Parathyroid adenoma (tissue), 2 donors: ENCODE measurements at regions not wholly inside any gene's neighbourhood (a gene's known extent, or its start where the extent isn't known, plus 50 kb on each side); places are given as distances from the start of the nearest gene placed in this dataset.

Experiments
- H2AFZ ChIP-seq: fragments of 300-600 bp; sonication (generic); one replicate; pipeline ENCODE4 v1.7.0; 2017; ENCODE audit warnings: antibody characterized with exemption, mild to moderate bottlenecking
- H3K27ac ChIP-seq: fragments of 300-600 bp; sonication (generic); one replicate; pipeline ENCODE4 v1.7.0; 2017
- H3K27me3 ChIP-seq: fragments of 300-600 bp; sonication (generic); one replicate; pipeline ENCODE4 v1.7.0; 2017; ENCODE audit warnings: low read length; ENCODE audit not compliant: control insufficient read depth, insufficient read depth
- H3K36me3 ChIP-seq: fragments of 300-600 bp; sonication (generic); one replicate; pipeline ENCODE4 v1.7.0; 2017; ENCODE audit warnings: low read length; ENCODE audit not compliant: control insufficient read depth, insufficient read depth
- H3K4me1 ChIP-seq: fragments of 300-600 bp; sonication (generic); one replicate; pipeline ENCODE4 v1.7.0; 2017; ENCODE audit warnings: control low read depth
- H3K4me2 ChIP-seq: fragments of 300-600 bp; sonication (generic); one replicate; pipeline ENCODE4 v1.7.0; 2017; ENCODE audit warnings: low read length
- H3K4me3 ChIP-seq: fragments of 300-600 bp; sonication (generic); one replicate; pipeline ENCODE4 v1.7.0; 2017; ENCODE audit warnings: low read depth, low read length
- H3K79me2 ChIP-seq: fragments of 300-600 bp; sonication (generic); one replicate; pipeline ENCODE4 v1.7.0; 2017; ENCODE audit warnings: control low read depth
- H3K9ac ChIP-seq: fragments of 300-600 bp; sonication (generic); one replicate; pipeline ENCODE4 v1.7.0; 2017; ENCODE audit warnings: mild to moderate bottlenecking
- H3K9me3 ChIP-seq: fragments of 300-600 bp; sonication (generic); one replicate; pipeline ENCODE4 v1.7.0; 2017; ENCODE audit warnings: low read length; ENCODE audit not compliant: control insufficient read depth
- TF ChIP-seq, protein P1 (sequence below): fragments of 300-600 bp; sonication (generic); IDR thresholded peaks from one replicate; pipeline ENCODE4 v1.7.0; 2017; ENCODE audit warnings: antibody characterized with exemption, mild to moderate bottlenecking
- donor health status: primary hyperparathyroidism.

DNA sequence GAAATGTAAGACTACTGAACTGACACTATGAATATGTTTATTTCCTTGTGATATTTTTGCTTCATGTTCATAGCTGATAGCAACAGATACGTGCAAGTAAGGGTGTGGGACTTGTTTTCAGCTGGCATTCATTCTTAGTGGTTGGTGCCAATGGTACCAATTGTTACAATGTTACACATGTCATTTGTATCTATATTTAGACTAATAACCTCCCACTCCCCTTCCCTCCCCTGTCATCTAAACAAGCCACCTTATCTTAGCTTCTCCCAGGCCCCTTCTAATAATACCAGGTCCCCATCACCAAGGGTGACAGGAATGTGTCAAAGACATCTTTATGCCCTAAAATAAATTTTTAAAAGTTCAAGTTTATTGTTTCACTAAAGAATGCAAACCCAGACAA, 294.7 kb upstream of the FAM98A start:
- Histone ChIP-seq H3K4me3 (no peak overlapping the region), H3K36me3 (no peaks in the 10 kb centered on the region), H3K4me1 (no peaks in the 10 kb centered on the region), H3K9me3 (no peaks in the 10 kb centered on the region), H3K4me2 (no peak overlapping the region), H2AFZ (no peak overlapping the region), H3K9ac (no peak overlapping the region), H3K27ac (no peak overlapping the region), H3K27me3 (no peaks in the 10 kb centered on the region), H3K79me2 (no peaks in the 10 kb centered on the region)
- TF ChIP-seq, protein P1, sequence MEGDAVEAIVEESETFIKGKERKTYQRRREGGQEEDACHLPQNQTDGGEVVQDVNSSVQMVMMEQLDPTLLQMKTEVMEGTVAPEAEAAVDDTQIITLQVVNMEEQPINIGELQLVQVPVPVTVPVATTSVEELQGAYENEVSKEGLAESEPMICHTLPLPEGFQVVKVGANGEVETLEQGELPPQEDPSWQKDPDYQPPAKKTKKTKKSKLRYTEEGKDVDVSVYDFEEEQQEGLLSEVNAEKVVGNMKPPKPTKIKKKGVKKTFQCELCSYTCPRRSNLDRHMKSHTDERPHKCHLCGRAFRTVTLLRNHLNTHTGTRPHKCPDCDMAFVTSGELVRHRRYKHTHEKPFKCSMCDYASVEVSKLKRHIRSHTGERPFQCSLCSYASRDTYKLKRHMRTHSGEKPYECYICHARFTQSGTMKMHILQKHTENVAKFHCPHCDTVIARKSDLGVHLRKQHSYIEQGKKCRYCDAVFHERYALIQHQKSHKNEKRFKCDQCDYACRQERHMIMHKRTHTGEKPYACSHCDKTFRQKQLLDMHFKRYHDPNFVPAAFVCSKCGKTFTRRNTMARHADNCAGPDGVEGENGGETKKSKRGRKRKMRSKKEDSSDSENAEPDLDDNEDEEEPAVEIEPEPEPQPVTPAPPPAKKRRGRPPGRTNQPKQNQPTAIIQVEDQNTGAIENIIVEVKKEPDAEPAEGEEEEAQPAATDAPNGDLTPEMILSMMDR, result no peak

- H3K9me3 ChIP-seq, result no peaks in the 10 kb centered on the region
- H2AFZ ChIP-seq, result no peak overlapping the region
- H3K27me3 ChIP-seq, result no peaks in the 10 kb centered on the region
- no peaks in the 10 kb centered on the region for H3K4me1 ChIP-seq
- H3K27ac ChIP-seq, result no peak overlapping the region
- TF ChIP-seq, protein P1, result no peak
- H3K4me3 ChIP-seq, result no peak overlapping the region
- H3K9ac ChIP-seq, result no peak overlapping the region
- H3K79me2 ChIP-seq, result no peaks in the 10 kb centered on the region
- H3K4me2 ChIP-seq, result no peak overlapping the region
- no peaks in the 10 kb centered on the region for H3K36me3 ChIP-seq
These were observed 292.5 kb upstream of the FAM98A start for GRCh38 chr2:33891616-33892015.

DNA sequence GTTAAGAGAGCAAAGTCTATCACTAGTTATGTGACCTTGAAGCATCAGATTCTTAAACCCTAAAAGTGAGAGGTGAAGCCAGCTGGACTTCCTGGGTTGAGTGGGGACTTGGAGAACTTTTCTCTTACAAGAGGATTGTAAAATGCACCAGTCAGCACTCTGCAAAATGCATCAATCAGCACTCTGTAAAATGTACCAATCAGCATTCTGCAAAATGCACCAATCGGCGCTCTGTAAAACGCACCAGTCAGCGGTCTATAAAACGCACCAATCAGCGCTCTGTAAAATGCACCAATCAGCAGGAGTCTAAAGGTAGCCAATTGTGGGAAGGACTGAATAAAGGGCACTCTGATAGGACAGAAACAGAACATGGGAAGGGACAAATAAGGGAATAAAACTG, 291.6 kb upstream of the FAM98A start:
- H3K4me1 ChIP-seq, result no peaks in the 10 kb centered on the region
- no peak overlapping the region for H3K27ac ChIP-seq
- H3K79me2 ChIP-seq, result no peaks in the 10 kb centered on the region
- no peaks in the 10 kb centered on the region for H3K27me3 ChIP-seq
- no peaks in the 10 kb centered on the region for H3K9me3 ChIP-seq
- H3K36me3 ChIP-seq, result no peaks in the 10 kb centered on the region
- H3K9ac ChIP-seq, result no peak overlapping the region
- H3K4me3 ChIP-seq, result no peak overlapping the region
- TF ChIP-seq, protein P1, result no peak
- no peak overlapping the region for H2AFZ ChIP-seq
- H3K4me2 ChIP-seq, result no peak overlapping the region

GRCh38 chr2:33877348-33878016, 278.4 kb upstream of the FAM98A start:
- Histone ChIP-seq H3K9me3 (no peaks in the 10 kb centered on the region), H3K27me3 (no peaks in the 10 kb centered on the region), H3K9ac (no peak overlapping the region), H3K27ac (peak overlapping the region; percentile 61), H2AFZ (peak overlapping the region; percentile 75), H3K4me2 (peak overlapping the region; percentile 55), H3K4me3 (peak overlapping the region; percentile 11), H3K4me1 (peaks cover 10% of the 10 kb centered on the region), H3K79me2 (no peaks in the 10 kb centered on the region), H3K36me3 (no peaks in the 10 kb centered on the region)
- TF ChIP-seq, protein P1, result no peak

DNA sequence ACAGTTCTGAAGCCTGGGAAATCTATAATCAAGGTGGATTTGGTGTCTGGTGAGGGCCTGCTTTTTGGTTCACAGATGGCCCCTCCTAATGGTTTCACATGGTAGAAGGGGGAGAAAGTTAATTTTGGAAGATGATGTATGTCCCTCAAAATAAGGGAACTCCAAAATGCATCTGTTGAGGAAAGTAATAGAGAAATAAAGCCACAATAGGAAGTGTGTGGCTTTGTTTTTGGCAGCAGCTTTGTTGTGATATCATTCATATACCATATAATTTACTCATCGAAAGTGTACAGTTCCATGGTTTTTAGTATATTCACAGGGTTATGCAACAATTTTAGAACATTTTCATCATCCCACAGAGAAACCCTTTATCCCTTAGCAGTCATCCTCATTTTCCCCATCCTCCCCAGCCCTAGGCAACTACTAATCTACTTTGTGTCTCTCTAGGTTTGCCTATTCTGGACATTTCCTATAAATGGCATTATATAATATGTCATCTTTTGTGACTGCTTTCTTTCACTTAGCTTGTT, 274.0 kb upstream of the FAM98A start:
- Histone ChIP-seq H3K4me1 (peaks cover 5% of the 10 kb centered on the region), H3K4me2 (no peak overlapping the region), H3K9me3 (no peaks in the 10 kb centered on the region), H3K27ac (no peak overlapping the region), H3K9ac (no peak overlapping the region), H3K79me2 (no peaks in the 10 kb centered on the region), H3K27me3 (no peaks in the 10 kb centered on the region), H3K36me3 (no peaks in the 10 kb centered on the region), H3K4me3 (no peak overlapping the region), H2AFZ (no peak overlapping the region)
- TF ChIP-seq, protein P1, result no peak
